Hepatocyte (in vitro differentiated cells): ENCODE measurements at regions not wholly inside any gene's neighbourhood (a gene's known extent, or its start where the extent isn't known, plus 50 kb on each side); places are given as distances from the start of the nearest gene placed in this dataset.

ENCODE experiments used
- DNase-seq: peaks from one replicate; pipeline ENCODE4 v3.0.0-alpha.2; 2016; ENCODE audit warnings: low spot score
- H2AFZ ChIP-seq: fragments of 200-600 bp; sonication (generic); 2 replicates; pipeline ENCODE4 v1.6.0; 2016; ENCODE audit warnings: antibody characterized with exemption, mild to moderate bottlenecking
- H3K27ac ChIP-seq: fragments of 200-600 bp; sonication (generic); 2 replicates; pipeline ENCODE4 v1.5.1; 2016; ENCODE audit warnings: mild to moderate bottlenecking
- H3K27me3 ChIP-seq: fragments of 200-600 bp; sonication (generic); 2 replicates; pipeline ENCODE4 v1.6.1; 2016
- H3K36me3 ChIP-seq: fragments of 200-600 bp; sonication (generic); replicated peaks from 2 replicates; pipeline ENCODE4 v1.5.1; 2016; ENCODE audit warnings: low read depth; ENCODE audit not compliant: insufficient read depth
- H3K4me1 ChIP-seq: fragments of 200-600 bp; sonication (generic); 2 replicates; pipeline ENCODE4 v1.5.1; 2016; ENCODE audit warnings: mild to moderate bottlenecking, moderate library complexity; ENCODE audit not compliant: insufficient read depth
- H3K4me2 ChIP-seq: fragments of 200-600 bp; sonication (generic); 2 replicates; pipeline ENCODE4 v1.6.0; 2016
- H3K4me3 ChIP-seq: fragments of 200-600 bp; sonication (generic); 2 replicates; pipeline ENCODE4 v1.5.1; 2016; ENCODE audit warnings: mild to moderate bottlenecking
- H3K79me2 ChIP-seq: fragments of 200-600 bp; sonication (generic); 2 replicates; pipeline ENCODE4 v1.6.0; 2017; ENCODE audit warnings: mild to moderate bottlenecking
- H3K9me2 ChIP-seq: fragments of 200-600 bp; sonication (generic); replicated peaks from 2 replicates; pipeline ENCODE4 v1.6.0; 2017; ENCODE audit warnings: mild to moderate bottlenecking; ENCODE audit not compliant: insufficient read depth
- H3K9me3 ChIP-seq: fragments of 200-600 bp; sonication (generic); 2 replicates; pipeline ENCODE4 v1.5.1; 2016; ENCODE audit warnings: low read depth, mild to moderate bottlenecking
- H4K20me1 ChIP-seq: fragments of 200-600 bp; sonication (generic); 2 replicates; pipeline ENCODE4 v1.6.0; 2016; ENCODE audit warnings: mild to moderate bottlenecking; ENCODE audit not compliant: insufficient read depth, poor library complexity, severe bottlenecking
- EZH2 ChIP-seq: fragments of 200-600 bp; sonication (generic); IDR thresholded peaks from 2 replicates; pipeline ENCODE4 v1.6.1; 2016; ENCODE audit warnings: antibody characterized with exemption, mild to moderate bottlenecking, borderline replicate concordance
- EZH2phosphoT487 ChIP-seq: fragments of 200-600 bp; sonication (generic); IDR thresholded peaks from one replicate; pipeline ENCODE4 v1.6.1; 2018; ENCODE audit warnings: antibody characterized with exemption, mild to moderate bottlenecking, low read depth, moderate library complexity; ENCODE audit not compliant: unreplicated experiment, severe bottlenecking
- WGBS: methylation state at CpG from one replicate; pipeline ENCODE4 v1.1.6; 2016; ENCODE audit warnings: low lambda C conversion rate; ENCODE audit errors: missing lambda C conversion rate; 5-methylcytosine and 5-hydroxymethylcytosine counted together
- TF ChIP-seq, protein P1 (sequence below): fragments of 200-600 bp; sonication (generic); IDR thresholded peaks from 2 replicates; pipeline ENCODE4 v1.5.1; 2016; ENCODE audit warnings: antibody characterized with exemption, mild to moderate bottlenecking; ENCODE audit not compliant: poor library complexity

DNA sequence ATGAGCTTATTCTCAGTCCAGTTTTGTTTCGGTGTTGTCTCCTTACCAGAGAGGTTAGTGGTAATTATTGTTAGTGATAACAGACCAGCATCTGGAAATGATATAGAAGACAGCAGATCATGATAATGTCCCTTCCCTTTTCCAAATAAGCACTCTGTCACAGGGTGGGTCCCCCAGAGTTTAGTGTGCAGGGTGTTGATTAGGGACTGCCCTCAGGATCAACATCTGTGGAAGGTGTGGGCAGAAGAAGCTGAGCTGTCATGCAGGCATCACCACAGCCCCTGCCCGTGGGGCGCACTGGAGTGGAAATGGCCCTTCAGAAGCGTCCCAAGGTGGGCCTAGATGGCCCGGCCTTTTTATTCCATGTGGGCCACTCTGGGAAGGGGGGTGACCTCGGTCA lies 67.6 kb upstream of the DTNBP1 start:
- 89% methylated on average over 6 of the region's 6 CpGs for WGBS
- DNase-seq: no peak
- Histone ChIP-seq H3K9me3 (no peaks in the 10 kb centered on the region), H4K20me1 (no peaks in the 10 kb centered on the region), H3K36me3 (no peaks in the 10 kb centered on the region), H3K79me2 (no peaks in the 10 kb centered on the region), H3K4me3 (no peak overlapping the region), H3K27ac (peak overlapping the region; percentile 15), H3K9me2 (no peaks in the 10 kb centered on the region), H3K4me2 (no peak overlapping the region), H3K27me3 (no peaks in the 10 kb centered on the region), H2AFZ (no peak overlapping the region), H3K4me1 (no peaks in the 10 kb centered on the region)
- no peak for TF ChIP-seq EZH2phosphoT487
- TF ChIP-seq, protein P1, sequence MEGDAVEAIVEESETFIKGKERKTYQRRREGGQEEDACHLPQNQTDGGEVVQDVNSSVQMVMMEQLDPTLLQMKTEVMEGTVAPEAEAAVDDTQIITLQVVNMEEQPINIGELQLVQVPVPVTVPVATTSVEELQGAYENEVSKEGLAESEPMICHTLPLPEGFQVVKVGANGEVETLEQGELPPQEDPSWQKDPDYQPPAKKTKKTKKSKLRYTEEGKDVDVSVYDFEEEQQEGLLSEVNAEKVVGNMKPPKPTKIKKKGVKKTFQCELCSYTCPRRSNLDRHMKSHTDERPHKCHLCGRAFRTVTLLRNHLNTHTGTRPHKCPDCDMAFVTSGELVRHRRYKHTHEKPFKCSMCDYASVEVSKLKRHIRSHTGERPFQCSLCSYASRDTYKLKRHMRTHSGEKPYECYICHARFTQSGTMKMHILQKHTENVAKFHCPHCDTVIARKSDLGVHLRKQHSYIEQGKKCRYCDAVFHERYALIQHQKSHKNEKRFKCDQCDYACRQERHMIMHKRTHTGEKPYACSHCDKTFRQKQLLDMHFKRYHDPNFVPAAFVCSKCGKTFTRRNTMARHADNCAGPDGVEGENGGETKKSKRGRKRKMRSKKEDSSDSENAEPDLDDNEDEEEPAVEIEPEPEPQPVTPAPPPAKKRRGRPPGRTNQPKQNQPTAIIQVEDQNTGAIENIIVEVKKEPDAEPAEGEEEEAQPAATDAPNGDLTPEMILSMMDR: no peak
- TF ChIP-seq EZH2: no peak

DNA sequence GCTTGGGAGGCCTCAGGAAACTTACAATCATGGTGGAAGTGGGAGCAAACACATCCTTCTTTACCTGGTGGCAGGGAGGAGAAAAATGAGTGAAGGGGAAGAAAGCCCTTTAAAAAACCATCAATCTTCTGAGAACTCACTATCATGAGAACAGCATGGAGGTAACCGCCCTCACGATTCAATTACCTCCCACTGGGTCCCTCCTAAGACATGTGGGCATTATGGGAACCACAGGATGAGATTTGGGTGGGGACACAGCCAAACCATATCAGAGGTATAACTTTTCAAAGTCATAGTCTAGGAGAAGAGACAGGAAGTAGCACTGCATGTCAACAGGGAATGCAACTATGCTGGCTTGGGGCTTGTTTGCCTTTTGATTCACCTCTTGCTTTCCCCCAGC lies 59.9 kb upstream of the DTNBP1 start:
- H3K9me3 ChIP-seq: no peaks in the 10 kb centered on the region
- H3K9me2 ChIP-seq: no peaks in the 10 kb centered on the region
- H4K20me1 ChIP-seq: no peaks in the 10 kb centered on the region
- no peaks in the 10 kb centered on the region for H3K36me3 ChIP-seq
- no peak overlapping the region for H3K27ac ChIP-seq
- no peaks in the 10 kb centered on the region for H3K79me2 ChIP-seq
- no peak overlapping the region for H2AFZ ChIP-seq
- 94% methylated on average over 2 of the region's 2 CpGs for WGBS
- no peak overlapping the region for H3K4me3 ChIP-seq
- H3K4me2 ChIP-seq: no peak overlapping the region
- TF ChIP-seq EZH2: no peak
- DNase-seq: no peak
- no peaks in the 10 kb centered on the region for H3K27me3 ChIP-seq
- H3K4me1 ChIP-seq: no peaks in the 10 kb centered on the region

DNA sequence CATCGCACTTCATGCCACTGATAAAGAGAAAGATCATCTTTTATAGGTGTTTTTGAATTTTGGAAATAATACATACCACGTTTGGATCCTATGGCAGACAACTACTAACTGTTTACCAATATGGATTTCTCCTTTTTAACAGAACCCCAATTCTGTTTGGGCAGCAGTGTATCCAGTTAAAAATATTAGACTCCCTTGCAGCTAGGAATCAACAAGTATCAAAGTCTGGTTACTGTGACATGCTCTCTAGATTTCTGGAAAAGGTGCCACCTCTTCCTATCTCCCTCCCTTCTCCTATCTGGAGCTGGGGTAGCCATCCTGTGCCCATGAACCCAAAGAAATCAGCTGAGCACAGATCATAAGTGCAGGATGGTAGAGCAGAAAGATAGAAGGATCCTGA lies 54.1 kb upstream of the DTNBP1 start:
- H3K79me2 ChIP-seq: no peaks in the 10 kb centered on the region
- H3K36me3 ChIP-seq: no peaks in the 10 kb centered on the region
- H3K9me3 ChIP-seq: no peaks in the 10 kb centered on the region
- no peak overlapping the region for H3K4me3 ChIP-seq
- no peaks in the 10 kb centered on the region for H3K9me2 ChIP-seq
- TF ChIP-seq, protein P1: no peak
- DNase-seq: no peak
- no peak overlapping the region for H2AFZ ChIP-seq
- no peak overlapping the region for H3K4me2 ChIP-seq
- H3K27me3 ChIP-seq: no peaks in the 10 kb centered on the region
- 84% methylated on average over 2 of the region's 2 CpGs for WGBS
- H3K4me1 ChIP-seq: no peaks in the 10 kb centered on the region
- no peak overlapping the region for H3K27ac ChIP-seq
- H4K20me1 ChIP-seq: no peaks in the 10 kb centered on the region

DNA sequence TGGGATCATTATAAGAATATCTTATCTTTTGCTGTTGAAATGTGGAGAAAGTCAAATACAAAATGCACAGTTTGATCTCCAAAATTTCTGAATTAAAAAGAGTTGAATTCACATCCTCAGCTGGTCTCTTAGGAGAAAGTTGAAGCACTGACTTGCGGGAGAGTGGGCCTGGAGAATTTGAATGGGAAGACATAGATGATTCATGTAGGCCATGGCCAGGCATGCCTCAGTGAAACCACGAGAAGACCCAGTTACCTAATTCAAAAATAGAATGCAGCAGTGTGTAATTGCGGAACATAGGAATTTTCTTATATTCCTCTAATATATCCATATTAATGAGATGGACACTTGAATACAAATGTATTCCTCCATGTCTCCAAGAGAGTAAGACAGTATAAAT lies 53.0 kb upstream of the DTNBP1 start:
- Histone ChIP-seq H3K9me3 (no peaks in the 10 kb centered on the region), H3K4me1 (no peaks in the 10 kb centered on the region), H3K27me3 (no peaks in the 10 kb centered on the region), H3K79me2 (no peaks in the 10 kb centered on the region), H3K9me2 (no peaks in the 10 kb centered on the region), H2AFZ (no peak overlapping the region), H4K20me1 (no peaks in the 10 kb centered on the region), H3K4me3 (no peak overlapping the region), H3K27ac (no peak overlapping the region), H3K4me2 (no peak overlapping the region), H3K36me3 (no peaks in the 10 kb centered on the region)
- TF ChIP-seq EZH2phosphoT487 (no peak), EZH2 (no peak)
- TF ChIP-seq, protein P1: no peak
- no peak for DNase-seq
- 92% methylated on average over 3 of the region's 3 CpGs for WGBS
